Fibroblast of villous mesenchyme (primary cell): ENCODE measurements at regions not wholly inside any gene's neighbourhood (a gene's known extent, or its start where the extent isn't known, plus 50 kb on each side); places are given as distances from the start of the nearest gene placed in this dataset.

Experiments used
- DNase-seq: peaks from one replicate; pipeline ENCODE4 v3.0.0-alpha.2; 2010; ENCODE audit warnings: low read depth
- H3K4me3 ChIP-seq: 2 replicates; pipeline ENCODE4 v1.5.1; 2011; ENCODE audit warnings: low read depth, mild to moderate bottlenecking, low read length
- CTCF ChIP-seq: IDR thresholded peaks from 2 replicates; pipeline ENCODE4 v1.5.1; 2012; ENCODE audit warnings: low read depth, mild to moderate bottlenecking, low read length; ENCODE audit not compliant: insufficient read depth

- H3K4me3 ChIP-seq = no peak overlapping the region
- no peak for TF ChIP-seq CTCF
- DNase-seq = no peak
These were observed 606.9 kb downstream of the NUF2 start for GRCh38 chr1:163928651-163929050.

GRCh38 chr1:163932901-163933300 lies 611.1 kb downstream of the NUF2 start:
- no peak for TF ChIP-seq CTCF
- DNase-seq = no peak
- H3K4me3 ChIP-seq = no peak overlapping the region

- no peak for DNase-seq
- no peak for TF ChIP-seq CTCF
- no peak overlapping the region for H3K4me3 ChIP-seq
These were observed 611.7 kb downstream of the NUF2 start for GRCh38 chr1:163933437-163933836.

GRCh38 chr1:163935738-163936374 lies 614.1 kb downstream of the NUF2 start:
- DNase-seq = no peak
- no peak for TF ChIP-seq CTCF

GRCh38 chr1:163959622-163960021 lies 599.4 kb upstream of the PBX1 start:
- no peak for TF ChIP-seq CTCF
- H3K4me3 ChIP-seq = no peak overlapping the region
- no peak for DNase-seq

More at GRCh38 chr1:163935738-163936374, 614.1 kb downstream of the NUF2 start:
- H3K4me3 ChIP-seq = no peak overlapping the region

- no peak for DNase-seq
- no peak overlapping the region for H3K4me3 ChIP-seq
- TF ChIP-seq CTCF = no peak
These were observed 588.8 kb upstream of the PBX1 start for GRCh38 chr1:163970151-163970550.

- no peak for DNase-seq
- TF ChIP-seq CTCF = no peak
- no peak overlapping the region for H3K4me3 ChIP-seq
These were observed 588.3 kb upstream of the PBX1 start for GRCh38 chr1:163970699-163971098.
